Right renal pelvis (tissue), 4 donors: ENCODE measurements at regions not wholly inside any gene's neighbourhood (a gene's known extent, or its start where the extent isn't known, plus 50 kb on each side); places are given as distances from the start of the nearest gene placed in this dataset.
"Not testable (repeated sequence)": the region's sequence is repeated elsewhere in the genome, so short reads cannot be mapped to it uniquely, and the experiment has no call there.

Source experiments
- DNase-seq, 4 donors: peaks; one replicate each; pipeline ENCODE4 v3.0.0-alpha.2; 2013; ENCODE audit warnings: low read depth in 4 of 4, low spot score in 3 of 4, missing footprints in 1 of 4

DNA sequence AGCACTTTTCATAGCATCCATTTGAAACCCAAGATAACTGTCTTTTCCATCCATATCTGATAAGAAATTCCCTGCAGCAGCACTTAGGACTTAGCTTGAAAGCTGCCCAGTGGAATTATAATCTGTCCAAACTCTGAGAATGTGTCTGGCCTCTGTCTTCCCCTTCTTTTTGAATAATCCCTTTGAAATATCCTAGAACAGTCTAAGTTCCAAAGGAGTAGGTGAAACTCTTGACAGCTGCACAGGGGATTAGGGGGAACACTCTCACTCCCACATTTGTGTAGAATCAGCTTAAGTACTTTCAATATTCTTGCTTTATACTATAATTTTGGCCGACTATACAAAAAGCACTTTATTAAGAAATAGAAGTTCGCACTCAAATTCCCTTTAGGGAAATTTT, 157.7 kb downstream of the PAPSS1 start:
- DNase-seq: no peak

DNA sequence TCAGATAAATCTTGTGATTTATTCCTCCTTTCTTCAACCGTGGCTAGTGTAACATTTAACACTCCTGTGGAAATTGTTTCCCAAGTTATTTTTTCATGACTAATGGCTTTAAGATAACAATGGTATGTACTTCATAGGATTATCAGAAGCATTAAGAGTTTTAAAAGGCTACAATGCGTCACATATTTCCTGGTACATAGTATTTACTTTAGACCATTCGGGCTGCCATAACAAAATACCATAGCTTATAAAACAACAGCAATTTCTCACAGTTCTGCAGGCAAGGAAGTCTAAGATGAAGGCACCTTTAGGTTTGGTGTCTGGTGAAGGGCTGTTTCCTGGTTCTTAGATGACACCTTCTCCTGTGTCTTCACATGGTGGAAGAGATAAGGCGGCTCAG, 158.6 kb downstream of the PAPSS1 start:
- DNase-seq: no peak

DNA sequence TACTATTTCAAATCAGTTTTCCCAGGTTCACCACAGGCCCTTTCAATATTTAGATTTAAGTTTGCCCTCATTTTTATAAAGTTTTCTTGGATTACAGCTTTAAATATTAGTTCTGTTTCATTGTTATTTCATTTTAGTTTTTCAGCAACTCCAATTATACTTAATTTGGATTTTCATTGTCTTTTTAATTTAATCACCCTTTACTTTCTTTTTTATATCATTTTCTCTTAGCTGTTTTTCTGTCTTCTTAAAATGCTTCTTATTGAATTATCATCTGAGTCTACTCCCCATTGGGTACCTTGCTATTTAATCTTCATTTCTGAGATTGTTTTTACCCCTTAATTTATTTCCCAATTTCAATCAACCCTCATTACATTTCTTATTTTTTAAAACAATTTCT, 160.4 kb downstream of the PAPSS1 start:
- DNase-seq: no peak

DNA sequence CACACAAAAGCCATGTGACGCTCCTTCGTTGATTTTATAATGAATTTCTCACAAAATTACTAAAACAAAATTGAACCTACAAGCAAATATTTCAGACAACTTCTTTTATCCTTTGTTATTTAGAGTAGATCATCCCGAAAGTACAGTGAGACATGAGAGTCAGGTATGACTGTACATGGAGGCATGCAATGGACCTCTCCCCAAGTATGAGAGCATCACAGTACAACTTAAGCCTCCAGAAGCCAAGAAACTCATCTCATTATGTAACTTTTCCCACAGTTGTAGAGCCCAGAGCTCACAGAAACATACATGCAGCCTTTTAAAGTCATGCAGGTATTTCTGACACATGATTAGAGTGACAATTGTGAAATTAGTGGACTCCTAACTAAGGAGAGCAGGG, 167.7 kb downstream of the PAPSS1 start:
- DNase-seq: no peak

DNA sequence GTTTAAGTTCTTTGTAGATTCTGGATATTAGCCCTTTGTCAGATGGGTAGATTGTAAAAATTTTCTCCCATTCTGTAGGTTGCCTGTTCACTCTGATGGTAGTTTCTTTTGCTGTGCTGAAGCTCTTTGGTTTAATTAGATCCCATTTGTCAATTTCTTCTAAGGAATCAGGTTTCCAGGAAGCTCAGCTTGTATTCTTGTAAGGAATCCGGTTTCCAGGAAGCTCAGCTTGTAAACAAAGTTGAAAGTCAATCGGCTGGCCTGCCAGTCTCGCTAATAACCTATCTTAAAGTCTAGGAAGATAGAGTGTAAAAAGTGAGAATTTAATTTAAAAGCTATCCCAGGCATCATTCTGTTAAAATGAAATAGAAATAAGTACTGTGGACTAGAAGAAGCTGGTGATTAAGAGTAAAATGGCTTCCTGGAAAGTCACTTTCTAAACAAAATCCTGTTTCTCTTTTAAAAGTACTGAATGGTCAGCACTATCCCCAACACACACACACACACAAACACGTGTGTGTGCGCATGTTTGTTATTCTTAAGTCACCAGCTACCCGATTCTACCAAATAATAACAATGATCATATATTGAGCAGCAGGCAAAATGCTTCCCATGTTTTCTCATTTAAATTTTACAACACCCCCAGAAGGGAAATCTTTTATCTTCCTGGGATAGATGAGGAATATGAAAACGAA, 171.7 kb downstream of the PAPSS1 start:
- DNase-seq: peak in 2 of 4 donors; percentile 15 to 22

DNA sequence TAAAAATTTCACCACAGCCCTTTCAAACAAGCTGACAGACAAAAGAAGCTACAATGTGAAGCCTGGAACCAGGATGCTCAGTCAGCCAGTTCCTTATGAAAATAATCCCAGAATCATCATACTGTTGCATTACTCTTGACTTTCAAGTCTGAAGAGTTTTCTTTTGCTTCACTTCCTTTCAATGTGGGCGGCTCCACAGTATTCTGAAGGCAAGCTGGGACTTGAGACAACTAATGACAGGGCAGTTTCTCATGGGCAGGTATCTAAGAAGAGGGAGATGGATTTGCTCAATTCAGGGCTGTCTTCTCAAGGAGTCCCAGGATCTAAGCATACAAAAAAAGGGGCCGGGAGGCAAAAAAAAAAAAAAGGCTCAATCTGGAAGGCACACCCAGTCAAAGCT, 173.4 kb downstream of the PAPSS1 start:
- no peak for DNase-seq

DNA sequence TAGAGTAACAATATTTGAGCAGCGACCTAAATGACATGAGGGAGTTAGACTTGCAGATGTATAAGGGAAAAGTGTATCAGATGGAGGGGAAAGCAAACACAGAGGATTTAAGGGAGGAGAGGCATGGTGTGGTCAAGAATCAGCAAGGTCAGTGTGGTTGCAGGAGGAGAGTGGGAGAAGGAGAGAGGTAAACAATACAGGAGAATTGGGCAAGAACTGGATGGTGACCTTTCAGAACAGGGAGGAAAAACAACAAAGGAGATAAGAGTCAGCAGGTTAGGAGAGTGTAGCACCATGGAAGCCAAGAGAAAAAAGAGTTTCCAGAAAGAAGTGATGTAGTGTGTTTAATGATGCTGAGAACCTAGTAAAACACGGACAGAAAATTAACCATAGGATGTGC, 178.5 kb downstream of the PAPSS1 start:
- no peak for DNase-seq

DNA sequence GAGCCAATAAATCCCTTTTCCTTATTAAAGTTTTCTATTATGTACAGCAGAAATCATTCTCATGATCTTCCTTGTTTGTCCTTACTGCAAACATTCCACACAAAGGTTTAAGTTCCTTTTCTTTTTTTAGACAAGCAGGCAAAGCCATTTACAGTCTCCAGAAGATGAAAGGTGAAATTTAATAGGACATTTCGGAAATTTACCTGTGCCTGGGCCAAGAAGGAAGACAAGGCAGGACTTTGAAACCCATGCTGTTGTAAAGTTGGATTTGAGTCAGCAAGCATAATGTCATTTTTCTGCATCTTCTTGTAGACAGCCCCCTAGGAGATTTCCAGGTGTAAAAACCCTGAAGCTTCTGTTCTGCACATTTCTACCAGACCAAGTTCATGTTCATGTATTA, 188.1 kb downstream of the PAPSS1 start:
- DNase-seq: no peak

DNA sequence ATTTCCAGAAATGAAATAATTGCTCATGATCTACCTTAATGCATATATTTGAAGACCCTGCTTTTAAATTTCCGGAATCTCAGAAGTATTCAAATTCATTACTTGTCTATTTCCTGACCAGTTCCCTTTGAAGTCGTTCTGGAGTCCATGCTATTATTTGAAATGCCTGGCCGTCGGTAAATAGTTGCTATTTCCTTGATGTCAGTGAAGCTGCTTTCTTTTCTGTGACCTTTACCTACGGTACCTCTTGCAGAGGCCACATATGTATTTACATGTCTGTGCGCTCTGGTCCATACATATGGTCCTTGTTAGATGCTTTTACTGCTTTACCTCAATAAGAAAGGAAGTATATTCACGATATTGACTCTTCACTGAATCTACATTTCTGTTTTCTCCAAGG, 199.7 kb downstream of the PAPSS1 start:
- no peak for DNase-seq

DNA sequence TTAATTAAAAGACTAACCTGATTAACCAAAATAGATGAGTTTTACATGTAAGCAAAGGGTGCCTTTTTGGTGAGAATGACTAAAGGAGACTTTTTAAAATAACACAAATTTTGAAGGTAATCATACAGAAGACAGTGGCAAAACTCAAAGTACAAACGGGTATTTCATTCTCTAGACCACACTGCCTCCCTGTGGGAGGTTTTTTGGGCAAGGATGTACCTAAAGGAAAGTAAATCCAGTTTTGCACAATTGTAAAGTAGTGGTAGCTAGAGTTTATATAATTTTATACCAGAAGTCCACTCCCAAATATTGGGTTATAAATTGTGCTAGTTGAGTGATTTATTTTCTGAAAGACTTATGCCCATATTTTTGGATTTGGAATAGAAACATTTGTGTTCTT, 201.0 kb downstream of the PAPSS1 start:
- DNase-seq: peak in 2 of 4 donors; percentile 5 to 16

DNA sequence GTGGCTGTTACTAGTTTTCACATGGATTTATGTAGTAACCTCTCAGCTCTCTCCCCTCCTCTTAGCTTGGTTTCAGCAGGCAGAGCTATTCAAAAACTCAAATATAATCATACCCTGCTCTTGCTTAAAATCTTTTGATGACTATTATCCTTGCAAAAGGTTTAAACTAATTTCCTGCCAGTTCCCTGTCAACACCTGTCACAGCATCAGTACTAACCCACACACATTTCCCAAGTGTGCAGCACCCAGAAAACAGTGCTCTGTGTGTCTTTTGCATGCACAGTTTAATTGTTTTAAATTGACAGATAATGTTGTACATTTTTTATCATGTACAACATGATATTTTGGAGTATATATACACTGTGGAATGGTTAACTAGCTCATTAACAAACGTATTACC, 202.0 kb downstream of the PAPSS1 start:
- no peak for DNase-seq

DNA sequence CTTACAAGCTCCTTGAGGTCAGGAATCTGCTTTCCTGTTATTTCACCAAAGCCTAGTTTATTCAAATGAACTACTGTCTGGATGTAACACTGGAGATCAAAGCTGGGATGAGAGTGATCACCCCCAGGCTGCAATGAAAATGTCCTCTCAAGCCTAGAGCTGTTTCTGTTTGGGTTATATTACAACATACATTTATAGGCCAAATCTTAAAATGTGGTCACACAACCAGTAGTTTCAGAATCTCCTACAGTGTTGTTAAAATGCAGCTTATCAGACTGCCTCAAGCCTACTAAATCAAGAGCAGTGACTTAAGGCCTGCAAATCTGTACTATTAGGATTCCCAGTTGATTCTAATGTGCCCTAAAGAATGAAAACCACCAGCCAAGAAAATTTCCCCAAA, 207.5 kb downstream of the PAPSS1 start:
- DNase-seq: no peak

DNA sequence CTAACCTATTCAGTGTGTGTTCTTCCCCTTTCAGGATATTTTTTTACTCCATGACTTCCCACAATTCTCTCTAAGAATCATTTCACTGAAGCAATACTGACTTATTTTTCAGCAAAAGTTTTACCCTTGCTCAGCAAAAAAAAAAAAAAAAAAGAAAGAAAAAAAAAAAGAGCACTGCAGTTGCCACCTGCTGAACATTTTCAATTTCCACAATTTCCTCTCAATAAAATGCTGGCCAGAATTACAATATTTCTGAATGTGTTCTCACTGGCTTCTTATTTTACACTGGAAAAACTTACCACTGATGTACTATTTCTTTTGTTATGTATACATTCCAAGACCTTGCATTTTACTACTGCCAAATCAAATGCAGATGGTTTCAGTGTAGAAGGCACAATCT, 210.4 kb downstream of the PAPSS1 start:
- DNase-seq: no peak

DNA sequence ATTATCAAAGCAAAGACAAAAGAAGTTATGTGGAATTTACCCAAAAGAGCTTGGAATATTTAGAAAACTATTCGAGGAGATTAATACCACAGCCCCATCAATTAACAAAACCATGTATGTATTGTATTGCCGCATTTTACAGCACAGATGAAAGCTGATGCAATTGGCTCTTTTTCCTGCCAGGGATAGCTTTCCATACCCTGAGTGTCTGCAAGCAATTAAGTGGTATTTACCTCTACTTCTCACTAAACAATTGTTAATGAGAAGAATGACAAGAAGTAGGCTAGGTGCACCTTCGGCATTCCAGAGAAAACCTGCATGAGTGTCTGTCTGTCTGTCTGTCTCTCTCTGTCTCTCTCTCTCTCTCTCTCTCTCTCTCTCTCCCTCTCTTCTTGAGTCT, 219.5 kb downstream of the PAPSS1 start:
- DNase-seq: no peak

DNA sequence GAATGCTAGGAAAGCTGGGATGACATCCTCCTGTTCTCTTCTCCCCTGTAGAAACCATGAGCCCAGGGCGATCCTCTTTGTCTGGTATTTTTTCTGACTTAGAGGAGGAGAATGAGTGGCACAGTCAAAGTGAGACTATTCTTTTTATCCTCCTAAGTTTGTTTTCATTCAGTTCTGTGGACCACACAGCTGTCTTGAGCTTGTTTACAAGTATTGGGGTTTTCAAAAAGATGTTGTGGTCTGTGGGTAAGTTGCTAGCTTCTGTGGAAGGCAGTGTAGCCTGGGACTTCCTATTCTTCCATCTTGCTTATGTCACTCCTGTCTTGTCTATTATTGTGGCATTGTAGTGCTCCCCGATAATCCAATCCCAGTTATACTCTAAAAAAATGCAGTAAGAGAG, 223.0 kb downstream of the PAPSS1 start:
- DNase-seq: no peak

DNA sequence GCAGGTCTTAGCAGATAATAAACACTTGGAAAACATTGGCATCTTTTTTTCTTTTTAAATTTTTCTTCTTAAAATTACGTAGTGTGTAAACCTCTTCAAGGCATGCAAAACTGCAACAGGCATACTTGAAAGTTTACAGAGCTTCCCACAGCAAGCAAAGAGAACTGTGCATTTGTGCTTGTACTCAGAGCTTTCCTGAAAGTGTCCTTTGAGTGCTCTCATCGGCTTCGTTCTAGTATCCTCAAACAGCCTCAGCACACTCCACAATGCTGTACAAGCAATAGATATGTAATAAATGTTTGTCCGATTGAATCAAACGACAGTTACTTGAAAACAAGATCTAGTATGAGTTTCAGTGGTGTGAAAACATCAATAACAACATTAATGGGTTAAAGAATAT, 227.5 kb downstream of the PAPSS1 start:
- DNase-seq: no peak

DNA sequence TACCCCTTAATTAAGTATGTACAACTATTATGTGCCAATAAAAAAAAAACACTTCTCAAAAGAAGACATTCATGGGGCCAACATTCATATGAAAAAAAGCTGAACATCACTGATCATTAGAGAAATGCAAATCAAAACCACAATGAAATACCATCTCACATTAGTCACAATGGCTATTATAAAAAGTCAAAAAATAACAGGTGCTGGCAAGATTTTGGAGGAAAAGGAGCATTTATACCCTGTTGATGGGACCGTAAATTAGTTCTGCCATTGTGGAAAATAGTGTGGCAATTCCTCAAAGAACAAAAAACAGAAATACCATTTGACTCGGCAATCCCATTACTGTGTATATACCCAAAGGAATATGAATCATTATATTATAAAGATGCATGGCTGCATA, 229.9 kb downstream of the PAPSS1 start:
- no peak for DNase-seq

DNA sequence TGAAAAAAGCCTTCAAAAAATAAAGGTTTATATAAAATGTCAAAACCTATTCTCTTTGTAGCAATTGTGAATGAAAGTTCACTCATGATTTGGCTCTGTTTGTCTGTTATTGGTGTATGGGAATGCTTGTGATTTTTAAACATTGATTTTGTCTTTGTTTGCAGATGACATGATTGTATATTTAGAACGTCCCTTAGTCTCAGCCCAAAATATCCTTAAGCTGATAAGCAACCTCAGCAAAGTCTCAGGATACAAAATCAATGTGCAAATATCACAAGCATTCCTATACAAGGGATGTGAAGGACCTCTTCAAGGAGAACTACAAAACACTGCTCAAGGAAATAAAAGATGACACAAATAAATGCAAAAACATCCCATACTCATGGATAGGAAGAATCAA, 236.4 kb downstream of the PAPSS1 start:
- DNase-seq: not testable (repeated sequence)

DNA sequence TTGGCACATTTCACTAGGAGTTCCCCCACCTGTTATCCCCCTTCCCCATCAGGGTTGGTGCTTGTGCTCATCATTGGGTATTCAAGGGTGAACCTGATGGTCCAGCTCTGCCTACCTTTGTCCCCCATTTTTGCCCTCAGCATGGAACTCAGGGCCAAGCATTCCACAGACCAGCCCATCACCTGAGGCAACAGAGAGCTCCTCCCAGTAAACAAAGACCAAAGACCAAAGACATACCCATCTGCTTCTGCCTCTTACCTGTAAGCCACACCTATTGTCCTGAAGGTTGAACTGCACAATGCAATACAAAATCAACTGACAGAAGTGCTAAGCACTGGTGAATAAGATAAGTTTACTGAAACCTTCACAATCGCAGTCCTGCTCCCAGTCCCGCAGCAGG, 237.5 kb downstream of the PAPSS1 start:
- DNase-seq: no peak

DNA sequence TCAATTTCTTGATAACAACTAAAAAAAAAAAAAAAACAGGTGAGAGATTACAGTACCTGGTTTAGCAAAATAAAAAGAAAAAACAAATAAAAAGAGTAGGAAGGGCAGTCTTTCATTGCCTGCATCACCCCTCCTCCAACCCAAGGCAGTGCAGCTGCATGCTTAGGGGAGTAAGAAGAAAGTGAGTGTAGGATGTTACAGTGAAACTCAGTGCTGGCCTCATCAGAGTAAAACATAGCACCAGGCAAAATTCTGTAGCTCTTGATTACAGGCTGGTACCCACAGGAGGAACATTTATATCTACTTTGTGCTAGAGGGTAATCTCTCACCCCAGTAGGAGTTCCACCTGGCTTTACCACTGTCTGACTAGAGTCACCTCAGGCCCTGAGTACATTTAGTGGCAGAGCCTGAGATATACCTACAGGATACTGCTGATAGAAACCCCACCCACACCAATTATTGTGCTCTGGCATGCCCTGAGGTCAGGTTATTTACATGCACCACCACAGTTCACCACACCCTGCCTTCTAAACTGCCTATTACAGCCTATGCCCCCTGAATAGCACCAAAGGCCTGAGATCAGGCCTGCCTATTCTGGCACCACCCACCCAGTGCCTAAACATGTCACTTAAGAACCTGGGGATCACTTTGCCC, 241.6 kb downstream of the PAPSS1 start:
- DNase-seq: no peak

DNA sequence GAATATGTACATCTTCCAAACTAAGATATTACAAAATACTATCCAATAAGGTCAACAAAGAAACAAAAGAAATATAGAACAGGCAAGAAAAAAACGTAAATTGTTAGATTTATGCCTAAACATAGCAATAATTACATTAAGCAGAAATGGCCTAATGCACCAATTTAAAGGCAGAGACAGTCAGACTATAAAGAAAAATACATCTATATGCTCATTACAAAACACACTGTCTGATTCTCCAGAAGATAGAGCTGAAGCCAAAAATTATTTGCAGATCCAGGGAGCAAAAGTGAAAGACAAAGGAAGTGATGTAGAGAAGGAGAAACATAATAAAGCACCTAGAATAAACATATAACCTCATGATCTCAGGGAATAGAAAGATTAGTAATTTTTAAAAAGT, 246.9 kb downstream of the PAPSS1 start:
- DNase-seq: no peak

DNA sequence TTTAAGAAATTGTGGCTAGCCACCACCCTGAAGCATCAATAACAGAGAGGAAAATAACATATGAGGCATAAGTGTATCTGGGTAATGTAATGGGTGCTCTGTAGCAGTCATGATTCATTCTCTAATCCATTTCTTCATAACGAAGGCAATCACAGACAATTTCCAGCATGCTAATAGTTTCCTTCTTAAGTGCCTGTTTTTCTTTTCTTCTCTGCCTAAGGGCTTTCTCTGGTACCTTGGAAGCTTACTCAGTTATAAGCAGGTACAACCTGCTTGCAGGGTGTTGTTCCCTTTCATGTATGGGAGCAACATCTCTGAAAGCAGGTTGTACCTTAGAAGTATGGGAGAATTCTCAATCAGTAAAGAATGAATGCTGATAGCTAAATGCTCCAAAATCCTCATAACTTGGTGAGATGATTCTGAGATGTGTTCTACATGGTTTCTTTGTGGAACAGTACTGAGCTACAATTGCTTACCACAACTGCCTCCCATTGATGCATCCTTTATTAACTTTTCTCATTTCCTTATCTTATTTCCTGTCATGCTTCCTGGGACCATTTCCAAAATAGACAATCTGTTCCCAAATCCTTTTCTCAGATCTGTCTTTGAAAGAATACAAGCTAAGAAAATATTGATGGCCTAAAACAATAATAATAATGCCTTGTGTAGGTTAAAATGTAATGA, 247.6 kb downstream of the PAPSS1 start:
- no peak for DNase-seq
